DND-41 (cell line): ENCODE measurements at regions not wholly inside any gene's neighbourhood (a gene's known extent, or its start where the extent isn't known, plus 50 kb on each side); places are given as distances from the start of the nearest gene placed in this dataset.

ENCODE experiments used
- CTCF ChIP-seq: IDR thresholded peaks from 2 replicates; pipeline ENCODE4 v1.5.1; 2012; ENCODE audit warnings: borderline replicate concordance, low read length, moderate library complexity, mild to moderate bottlenecking; ENCODE audit not compliant: poor library complexity, severe bottlenecking; ENCODE audit errors: extremely low read depth
- EZH2 ChIP-seq: IDR thresholded peaks from 3 replicates; pipeline ENCODE4 v1.6.1; 2012; ENCODE audit warnings: borderline replicate concordance, low read depth, mild to moderate bottlenecking, moderate library complexity, low read length, inconsistent platforms; ENCODE audit not compliant: severe bottlenecking

DNA sequence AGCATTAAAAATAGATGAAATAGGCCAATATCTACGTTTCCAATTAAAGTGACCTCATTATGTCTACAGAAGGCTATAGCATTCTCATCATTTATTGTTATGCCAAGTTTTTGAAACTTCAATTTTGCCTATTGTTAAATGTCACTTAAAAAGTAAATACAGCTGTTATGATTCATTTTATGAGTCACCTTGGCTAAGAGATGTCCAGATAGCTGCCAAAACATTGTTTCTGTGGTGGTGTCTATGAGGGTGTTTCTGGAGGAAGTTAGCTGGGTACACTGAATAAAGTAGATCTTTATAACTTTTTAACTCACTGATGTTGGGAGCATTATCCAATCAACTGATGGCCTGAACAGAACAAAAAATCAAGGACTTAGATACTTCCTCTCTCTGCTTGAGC, 1209.7 kb upstream of the PCDH9 start:
- no peak for TF ChIP-seq CTCF
- TF ChIP-seq EZH2: no peak
